TTC549 (cell line): ENCODE measurements at regions not wholly inside any gene's neighbourhood (a gene's known extent, or its start where the extent isn't known, plus 50 kb on each side); places are given as distances from the start of the nearest gene placed in this dataset.

Source experiments
- FAIRE-seq: peaks from 2 replicates; lab custom pipeline; 2012; peaks lifted over from hg19 to GRCh38; lab: Jason Lieb, UNC

GRCh38 chr9:118187408-118187807, 483.2 kb downstream of the TLR4 start:
- no peak for FAIRE-seq

DNA sequence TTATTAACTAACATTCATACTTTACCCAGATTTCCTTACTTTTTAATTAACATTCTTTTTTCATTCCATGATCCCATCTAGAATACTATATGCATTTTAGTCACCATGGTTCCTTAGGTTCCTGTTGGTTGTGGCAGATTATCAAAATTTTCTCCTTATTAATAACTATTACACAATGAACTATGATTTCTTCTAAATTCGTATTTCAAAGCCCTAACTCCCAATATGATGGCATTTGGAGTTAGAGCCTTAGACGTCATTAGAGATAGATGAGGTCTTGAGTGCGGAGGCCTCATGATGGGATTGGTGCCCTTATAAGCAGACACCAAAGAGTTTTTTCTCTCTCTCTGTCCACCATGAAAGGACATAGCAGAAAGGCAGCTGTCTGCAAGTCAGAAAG, 485.4 kb downstream of the TLR4 start:
- no peak for FAIRE-seq

- FAIRE-seq: no peak
Measured at GRCh38 chr9:118192807-118193206, 488.6 kb downstream of the TLR4 start.

DNA sequence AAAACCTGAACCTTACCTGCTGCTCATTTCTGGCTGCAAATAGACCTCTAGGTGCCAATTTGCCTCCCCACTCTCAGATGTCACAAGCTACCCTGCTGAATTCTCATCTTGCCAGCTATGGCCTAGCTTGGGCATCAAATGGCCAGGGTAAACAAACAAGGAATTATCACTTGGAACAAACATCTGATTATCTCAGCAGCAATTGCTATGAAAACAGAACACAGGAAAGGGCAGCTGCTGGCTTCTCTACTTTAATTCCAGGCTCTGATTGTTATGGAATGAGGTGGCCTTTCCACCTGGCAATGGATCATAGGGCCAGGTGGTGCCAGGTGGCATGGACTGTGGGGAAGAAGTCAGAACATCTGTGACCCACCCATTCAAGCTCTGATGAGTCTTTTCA, 505.1 kb downstream of the TLR4 start:
- FAIRE-seq: no peak

- no peak for FAIRE-seq
Measured at GRCh38 chr9:118215549-118215948, 511.3 kb downstream of the TLR4 start.

GRCh38 chr9:118222375-118222774, 518.2 kb downstream of the TLR4 start:
- no peak for FAIRE-seq

- no peak for FAIRE-seq
Measured at GRCh38 chr9:118223111-118223510, 518.9 kb downstream of the TLR4 start.

DNA sequence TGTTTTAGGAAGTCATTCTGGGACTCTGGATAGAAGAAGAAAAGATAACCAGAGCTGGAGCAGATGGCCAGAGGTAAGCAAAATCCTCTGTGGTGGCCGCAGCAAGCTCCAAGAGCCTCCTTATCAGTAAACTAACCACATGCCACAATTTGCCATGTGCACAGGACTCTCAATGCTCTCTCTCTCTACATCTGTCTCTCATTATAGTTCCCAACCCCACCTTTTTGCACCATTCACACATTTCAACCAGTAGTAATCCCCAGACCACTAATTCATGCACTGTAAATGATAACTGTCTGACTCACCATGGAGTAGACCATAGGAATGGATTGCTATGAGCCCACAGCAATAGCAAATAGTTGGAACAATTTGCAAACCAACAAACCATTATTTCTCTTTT, 526.1 kb downstream of the TLR4 start:
- FAIRE-seq: no peak

DNA sequence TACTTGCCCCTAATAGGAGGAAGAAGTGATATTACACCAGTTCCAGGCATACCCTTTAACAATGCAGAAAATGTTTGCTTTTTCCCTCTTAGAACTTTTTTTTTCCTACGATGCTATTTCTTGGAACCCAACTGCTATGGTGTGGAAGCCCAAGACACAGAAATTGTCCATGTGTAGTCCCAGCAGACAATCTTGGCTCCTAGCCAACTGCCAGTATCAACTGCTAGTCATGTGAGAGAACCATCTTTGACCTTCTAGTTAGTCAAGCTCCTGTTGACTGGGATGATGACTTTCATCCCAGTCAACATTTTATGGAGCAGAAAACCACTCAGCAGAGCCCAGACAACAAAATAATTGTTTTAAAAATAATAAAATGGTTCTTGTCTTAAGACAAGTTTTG, 532.4 kb downstream of the TLR4 start:
- no peak for FAIRE-seq

DNA sequence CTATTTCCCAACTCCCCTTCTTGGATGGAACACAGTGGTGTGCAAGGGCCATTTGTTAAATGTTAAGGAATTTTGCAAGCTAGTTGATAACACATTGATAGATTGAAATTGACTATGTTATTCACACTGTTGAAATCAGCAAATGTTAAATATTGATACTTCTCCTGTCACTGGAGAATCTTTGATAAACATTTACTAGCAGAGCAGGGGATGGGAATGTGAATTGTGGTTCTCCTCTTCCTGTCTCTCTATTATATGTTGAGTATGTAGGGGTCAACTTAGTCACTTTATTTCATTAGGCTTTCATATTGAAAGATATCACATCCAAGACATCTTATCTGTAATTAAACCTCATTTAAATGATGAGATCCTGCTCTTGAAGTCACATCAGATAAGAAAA, 533.9 kb downstream of the TLR4 start:
- FAIRE-seq: no peak

DNA sequence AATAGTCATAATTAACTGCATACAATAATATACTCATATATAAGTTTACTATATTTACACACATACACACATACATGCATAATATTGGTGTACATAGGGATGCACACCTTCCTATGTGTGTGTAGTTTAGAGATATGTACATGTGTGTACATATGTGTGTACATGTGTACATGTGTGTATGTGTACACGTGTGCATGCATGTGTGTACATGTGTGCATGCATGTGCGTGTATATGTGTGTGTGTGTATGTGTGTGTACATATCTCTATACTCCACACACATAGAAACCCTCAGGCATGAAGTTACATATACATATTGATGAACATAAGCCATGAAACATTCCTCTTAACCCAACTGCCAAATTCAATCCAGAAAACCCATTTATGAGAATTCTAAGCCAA, 547.8 kb downstream of the TLR4 start:
- no peak for FAIRE-seq

DNA sequence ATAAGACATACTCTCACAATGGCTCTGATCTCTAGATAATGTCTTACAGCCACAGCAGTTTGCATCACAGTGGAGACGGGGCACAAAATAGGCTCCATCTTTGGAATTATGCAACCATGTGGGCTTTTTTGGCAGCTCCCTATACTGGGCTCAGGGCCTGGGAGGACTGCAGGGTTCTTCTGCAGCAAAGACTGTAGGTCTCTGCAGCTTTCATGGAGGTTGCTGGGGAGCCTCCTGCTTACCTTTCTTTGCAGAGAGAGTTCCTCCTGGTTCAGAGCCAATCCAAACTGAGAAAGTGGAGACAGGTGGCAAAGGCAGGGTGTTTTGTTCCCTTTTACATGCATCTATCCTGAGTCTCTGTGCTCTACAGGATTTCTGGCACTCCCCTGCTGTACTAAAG, 558.0 kb downstream of the TLR4 start:
- FAIRE-seq: no peak

GRCh38 chr9:118263949-118264348, 559.7 kb downstream of the TLR4 start:
- no peak for FAIRE-seq

- FAIRE-seq: no peak
Measured at GRCh38 chr9:118268046-118268445, 563.8 kb downstream of the TLR4 start.

GRCh38 chr9:118269623-118270022, 565.4 kb downstream of the TLR4 start:
- FAIRE-seq: no peak

DNA sequence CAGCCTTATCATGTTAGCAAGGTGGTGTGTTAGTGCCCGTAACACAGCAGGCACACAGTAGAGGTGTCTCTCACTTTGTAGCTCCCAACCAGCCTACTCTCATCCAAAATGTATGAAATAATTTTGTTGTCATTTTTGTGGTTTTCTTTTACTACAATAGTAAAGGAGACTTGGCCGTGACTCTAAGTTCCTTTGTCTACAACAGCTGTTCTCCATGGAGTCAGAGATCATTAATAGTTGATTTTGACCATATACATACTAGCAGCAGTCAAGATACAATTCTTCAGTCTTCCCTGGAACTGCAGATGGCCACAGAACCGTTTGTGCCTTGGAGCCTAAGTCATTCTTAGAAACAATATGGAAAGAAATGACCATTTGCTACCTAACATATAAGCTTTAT, 567.1 kb downstream of the TLR4 start:
- FAIRE-seq: no peak

- no peak for FAIRE-seq
Measured at GRCh38 chr9:118271936-118272335, 567.7 kb downstream of the TLR4 start.

GRCh38 chr9:118273048-118273447, 568.8 kb downstream of the TLR4 start:
- no peak for FAIRE-seq

DNA sequence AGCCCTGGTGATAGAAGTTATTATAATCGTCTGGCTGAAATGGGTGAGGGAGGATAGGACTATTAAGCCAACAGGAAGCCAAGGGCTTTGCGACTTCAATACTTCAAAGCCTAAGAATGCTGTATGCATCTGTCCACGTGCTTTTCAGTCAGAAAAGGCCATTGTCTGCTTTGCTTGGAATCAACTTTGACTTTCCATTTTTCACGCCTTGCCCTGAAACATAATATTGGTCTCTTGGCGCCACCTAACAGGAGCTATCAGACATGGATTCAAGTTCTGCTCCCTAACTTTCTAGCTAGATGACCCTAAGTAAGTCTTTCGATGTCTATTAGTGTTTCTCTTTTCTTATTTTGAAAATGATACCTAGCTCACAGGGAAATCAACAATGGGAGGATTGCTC, 572.6 kb downstream of the TLR4 start:
- FAIRE-seq: no peak

DNA sequence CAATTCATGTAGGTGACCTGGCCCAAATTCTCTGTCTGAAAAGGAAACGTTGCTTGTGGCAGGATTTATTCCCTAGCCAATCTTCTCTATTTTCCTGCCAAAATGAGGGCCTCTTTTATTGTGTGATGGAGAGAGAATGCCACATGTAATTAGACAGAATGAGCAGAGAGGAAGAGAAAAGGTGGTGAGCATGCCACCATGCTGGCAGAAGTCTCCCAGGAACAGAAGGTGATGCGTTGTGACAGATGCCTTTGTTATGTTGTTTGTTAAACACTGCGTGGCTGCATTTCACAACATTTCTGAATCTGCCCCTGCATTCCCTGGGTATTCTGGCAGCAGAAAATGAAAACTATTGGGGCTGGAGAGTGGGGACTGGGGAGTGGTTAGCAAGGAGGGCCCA, 577.6 kb downstream of the TLR4 start:
- no peak for FAIRE-seq

- no peak for FAIRE-seq
Measured at GRCh38 chr9:118283488-118283887, 579.3 kb downstream of the TLR4 start.

DNA sequence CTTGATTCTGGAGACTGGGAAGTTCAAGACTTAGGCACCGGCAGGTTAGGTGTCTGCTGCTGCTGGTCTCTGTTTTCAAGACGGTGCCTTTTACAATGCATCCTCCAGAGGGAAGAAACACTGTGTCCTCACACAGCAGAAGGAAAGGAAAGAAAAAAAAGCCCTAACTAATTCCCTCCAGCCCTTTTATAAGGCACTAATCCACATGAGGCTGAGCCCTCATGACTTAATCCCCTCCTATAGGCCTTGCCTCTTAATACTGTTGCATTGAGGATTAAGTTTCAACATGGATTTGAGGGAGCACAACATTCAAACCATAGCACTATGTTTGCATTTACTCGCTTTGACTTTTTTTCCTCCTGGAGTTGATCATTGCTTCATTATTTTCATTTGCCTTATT, 585.9 kb downstream of the TLR4 start:
- FAIRE-seq: no peak

- no peak for FAIRE-seq
Measured at GRCh38 chr9:118295413-118295812, 591.2 kb downstream of the TLR4 start.

DNA sequence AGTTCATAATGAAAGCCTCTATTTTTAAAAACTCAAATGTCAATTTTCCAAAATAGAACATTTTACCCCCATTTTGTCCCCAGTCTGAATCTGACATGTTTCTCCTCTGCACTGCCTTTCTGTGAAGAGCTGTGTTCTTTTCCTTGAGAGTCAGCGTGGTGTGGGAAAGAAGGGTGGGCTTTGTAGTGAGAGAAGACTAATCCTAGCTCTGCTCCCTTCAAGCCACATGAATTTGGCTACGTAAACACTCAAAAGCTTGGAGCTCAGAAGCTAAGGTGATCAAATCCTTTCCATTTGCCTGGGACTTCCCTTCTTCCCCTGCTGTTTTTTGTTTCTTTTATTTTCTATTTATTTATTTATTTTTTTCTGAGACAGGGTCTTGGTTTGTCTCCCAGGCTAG, 598.5 kb downstream of the TLR4 start:
- no peak for FAIRE-seq

DNA sequence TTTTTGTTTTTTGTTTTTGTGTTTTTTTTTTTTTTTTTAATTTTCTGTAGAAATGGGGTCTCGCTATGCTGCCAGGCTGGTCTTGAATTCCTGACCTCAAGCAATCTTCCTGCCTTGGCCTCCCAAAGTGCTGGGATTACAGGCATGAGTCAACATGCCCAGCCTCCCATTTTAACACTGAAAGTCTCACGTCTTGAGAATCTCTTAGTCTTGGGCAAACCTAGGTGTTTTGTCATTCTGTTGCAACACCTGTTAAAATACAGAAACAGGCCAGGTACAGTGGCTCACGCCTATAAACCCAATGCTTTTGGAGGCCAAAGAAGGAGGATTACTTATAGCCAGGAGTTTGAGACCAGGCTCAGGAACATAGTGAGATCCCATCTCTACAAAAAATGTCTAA, 599.0 kb downstream of the TLR4 start:
- no peak for FAIRE-seq

GRCh38 chr9:118305331-118305730, 601.1 kb downstream of the TLR4 start:
- no peak for FAIRE-seq
